ENCODE measurements at regions not wholly inside any gene's neighbourhood (a gene's known extent, or its start where the extent isn't known, plus 50 kb on each side); places are given as distances from the start of the nearest gene placed in this dataset.

DNA sequence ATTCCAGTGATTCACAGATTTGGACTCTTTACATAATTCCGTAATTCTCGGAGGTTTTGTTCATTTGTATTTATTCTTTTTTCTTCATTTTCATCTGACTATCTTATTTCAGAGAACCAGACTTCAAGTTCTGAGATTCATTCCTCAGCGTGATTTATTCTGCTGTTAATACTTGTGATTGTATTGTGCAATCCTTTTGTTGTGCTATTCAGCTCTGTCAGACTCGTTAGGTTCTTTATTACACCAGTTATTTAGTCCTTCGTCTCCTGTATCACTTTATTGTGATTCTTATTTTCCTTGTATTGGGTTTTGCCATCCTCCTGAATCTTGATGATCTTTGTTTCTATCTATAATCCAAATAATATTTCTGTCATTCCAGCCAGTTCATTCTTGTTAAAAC, 529.3 kb upstream of the LRRTM4 start:
- no peak overlapping the region for H3K27ac Mint-ChIP-seq (ENCODE audit: unreplicated experiment)
- H3K4me3 Mint-ChIP-seq (ENCODE audit: unreplicated experiment), result no peak overlapping the region
- DNase-seq (ENCODE audit: low spot score), result no peak
- H3K27me3 Mint-ChIP-seq (ENCODE audit: unreplicated experiment), result no peaks in the 10 kb centered on the region
- no peaks in the 10 kb centered on the region for H3K4me1 Mint-ChIP-seq (ENCODE audit: unreplicated experiment)
- H3K9me3 Mint-ChIP-seq (ENCODE audit: unreplicated experiment), result peaks cover 9% of the 10 kb centered on the region
- TF ChIP-seq, protein P1, sequence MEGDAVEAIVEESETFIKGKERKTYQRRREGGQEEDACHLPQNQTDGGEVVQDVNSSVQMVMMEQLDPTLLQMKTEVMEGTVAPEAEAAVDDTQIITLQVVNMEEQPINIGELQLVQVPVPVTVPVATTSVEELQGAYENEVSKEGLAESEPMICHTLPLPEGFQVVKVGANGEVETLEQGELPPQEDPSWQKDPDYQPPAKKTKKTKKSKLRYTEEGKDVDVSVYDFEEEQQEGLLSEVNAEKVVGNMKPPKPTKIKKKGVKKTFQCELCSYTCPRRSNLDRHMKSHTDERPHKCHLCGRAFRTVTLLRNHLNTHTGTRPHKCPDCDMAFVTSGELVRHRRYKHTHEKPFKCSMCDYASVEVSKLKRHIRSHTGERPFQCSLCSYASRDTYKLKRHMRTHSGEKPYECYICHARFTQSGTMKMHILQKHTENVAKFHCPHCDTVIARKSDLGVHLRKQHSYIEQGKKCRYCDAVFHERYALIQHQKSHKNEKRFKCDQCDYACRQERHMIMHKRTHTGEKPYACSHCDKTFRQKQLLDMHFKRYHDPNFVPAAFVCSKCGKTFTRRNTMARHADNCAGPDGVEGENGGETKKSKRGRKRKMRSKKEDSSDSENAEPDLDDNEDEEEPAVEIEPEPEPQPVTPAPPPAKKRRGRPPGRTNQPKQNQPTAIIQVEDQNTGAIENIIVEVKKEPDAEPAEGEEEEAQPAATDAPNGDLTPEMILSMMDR (IDR thresholded peaks at IDR 0.05; ENCODE audit: unreplicated experiment), result no peak
- H3K36me3 Mint-ChIP-seq (ENCODE audit: low read depth, unreplicated experiment), result peaks cover 6% of the 10 kb centered on the region

DNA sequence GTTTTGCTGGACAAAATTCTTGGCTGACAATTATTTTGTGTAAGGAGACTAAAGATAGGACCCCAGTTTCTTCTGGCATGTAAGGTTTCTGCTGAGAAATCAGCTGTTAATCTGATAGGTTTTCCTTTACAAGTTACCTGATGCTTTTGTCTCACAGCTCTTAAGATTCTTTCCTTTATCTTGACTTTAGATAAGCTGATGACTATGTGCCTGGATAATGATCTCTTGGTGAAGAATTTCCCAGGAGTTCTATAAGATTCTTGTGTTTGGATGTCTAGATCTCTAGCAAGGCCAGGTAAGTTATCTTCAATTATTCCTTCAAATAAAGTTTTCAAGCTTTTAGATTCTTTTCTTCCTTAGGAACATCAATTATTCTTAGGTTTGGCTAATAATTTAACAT, 534.8 kb upstream of the LRRTM4 start:
- Mint-ChIP-seq H3K9me3 (ENCODE audit: unreplicated experiment) (no peaks in the 10 kb centered on the region), H3K27ac (ENCODE audit: unreplicated experiment) (no peak overlapping the region)
- no peak for DNase-seq (ENCODE audit: low spot score)

DNA sequence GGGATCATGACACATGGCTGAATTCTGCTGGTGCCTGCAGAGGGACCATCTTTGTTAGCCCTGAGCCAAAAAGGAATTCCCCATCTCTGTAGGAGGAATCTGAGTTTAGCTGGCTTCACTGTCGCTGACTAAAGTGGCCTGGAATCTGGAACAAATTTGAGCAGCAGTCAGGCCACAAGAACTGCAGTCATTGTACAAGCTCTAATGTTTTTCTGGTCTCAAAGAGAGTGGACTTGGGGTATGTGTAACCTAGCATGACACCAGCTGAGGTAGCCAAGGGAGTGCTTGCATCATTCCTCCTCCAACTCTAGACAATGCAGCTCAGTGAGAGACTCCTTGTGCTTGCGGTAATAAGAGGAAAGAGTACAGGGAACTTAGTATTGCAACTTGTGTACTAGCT, 539.1 kb upstream of the LRRTM4 start:
- H3K4me3 Mint-ChIP-seq (ENCODE audit: unreplicated experiment), result no peak overlapping the region
- TF ChIP-seq, protein P1 (IDR thresholded peaks at IDR 0.05; ENCODE audit: unreplicated experiment), result no peak
- H3K9me3 Mint-ChIP-seq (ENCODE audit: unreplicated experiment), result no peaks in the 10 kb centered on the region
- H3K27me3 Mint-ChIP-seq (ENCODE audit: unreplicated experiment), result no peaks in the 10 kb centered on the region
- H3K27ac Mint-ChIP-seq (ENCODE audit: unreplicated experiment), result no peak overlapping the region
- H3K4me1 Mint-ChIP-seq (ENCODE audit: unreplicated experiment), result no peaks in the 10 kb centered on the region
- no peaks in the 10 kb centered on the region for H3K36me3 Mint-ChIP-seq (ENCODE audit: low read depth, unreplicated experiment)
- DNase-seq (ENCODE audit: low spot score), result no peak

More for the DNA sequence above, 534.8 kb upstream of the LRRTM4 start:
- Mint-ChIP-seq H3K4me3 (ENCODE audit: unreplicated experiment) (no peak overlapping the region), H3K4me1 (ENCODE audit: unreplicated experiment) (no peaks in the 10 kb centered on the region), H3K27me3 (ENCODE audit: unreplicated experiment) (no peaks in the 10 kb centered on the region), H3K36me3 (ENCODE audit: low read depth, unreplicated experiment) (no peaks in the 10 kb centered on the region)
- TF ChIP-seq, protein P1 (IDR thresholded peaks at IDR 0.05; ENCODE audit: unreplicated experiment), result no peak

DNA sequence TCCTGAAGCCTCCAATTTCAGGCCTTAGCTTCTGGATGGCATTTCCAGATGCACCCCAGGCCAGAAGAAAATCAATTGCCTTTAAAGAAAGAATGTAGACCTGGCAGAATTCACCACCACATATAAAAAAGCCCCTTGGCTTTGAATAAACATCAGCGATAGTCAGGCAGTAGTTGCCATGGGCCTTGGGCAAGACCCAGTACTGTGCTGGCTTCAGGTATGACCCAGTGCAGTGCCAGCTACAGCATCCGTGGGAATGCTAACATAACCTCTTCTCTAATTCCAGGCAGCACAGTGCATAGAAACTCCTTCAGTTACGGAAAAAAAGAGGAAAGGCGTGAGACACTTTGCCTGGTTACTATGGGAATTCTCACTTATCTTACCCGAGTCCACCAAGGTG, 539.6 kb upstream of the LRRTM4 start:
- Mint-ChIP-seq H3K4me3 (ENCODE audit: unreplicated experiment) (no peak overlapping the region), H3K27ac (ENCODE audit: unreplicated experiment) (no peak overlapping the region), H3K27me3 (ENCODE audit: unreplicated experiment) (no peaks in the 10 kb centered on the region), H3K9me3 (ENCODE audit: unreplicated experiment) (no peaks in the 10 kb centered on the region), H3K36me3 (ENCODE audit: low read depth, unreplicated experiment) (no peaks in the 10 kb centered on the region), H3K4me1 (ENCODE audit: unreplicated experiment) (no peaks in the 10 kb centered on the region)
- TF ChIP-seq, protein P1 (IDR thresholded peaks at IDR 0.05; ENCODE audit: unreplicated experiment), result no peak
- DNase-seq (ENCODE audit: low spot score), result no peak

DNA sequence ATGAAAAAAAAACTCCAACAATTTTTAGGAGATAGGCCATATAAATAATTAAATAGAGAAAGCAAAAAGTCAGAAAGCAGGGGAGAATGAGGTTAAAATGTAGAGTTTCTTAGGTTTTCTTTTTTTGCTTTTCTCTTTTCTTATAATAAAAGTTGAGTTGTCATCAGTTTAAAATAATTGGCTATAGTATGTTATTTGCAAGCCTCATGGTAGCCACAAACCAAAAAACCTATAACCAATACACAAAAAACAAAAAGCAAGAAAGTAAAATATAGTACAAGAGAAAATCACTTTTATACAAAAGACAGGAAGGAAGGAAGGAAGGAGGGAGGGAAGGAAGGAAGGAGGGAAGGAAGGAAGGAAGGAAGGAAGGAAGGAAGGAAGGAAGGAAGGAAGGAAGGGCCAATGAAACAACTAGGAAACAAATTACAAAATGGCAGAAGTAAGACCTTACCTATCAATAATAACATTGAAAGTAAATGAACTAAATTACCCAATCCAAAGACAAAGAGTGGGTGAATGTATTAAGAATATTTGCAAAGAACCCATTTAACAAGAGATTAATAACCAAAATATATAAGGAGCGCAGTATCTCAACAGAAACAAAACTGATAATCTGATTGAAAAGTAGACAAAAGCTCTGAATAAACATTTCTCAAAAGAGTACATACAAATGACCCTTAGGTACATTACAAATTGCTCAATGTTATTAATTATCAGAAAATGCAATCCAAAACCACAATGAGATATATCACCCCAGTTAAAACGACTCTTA, 541.3 kb upstream of the LRRTM4 start:
- no peaks in the 10 kb centered on the region for H3K9me3 Mint-ChIP-seq (ENCODE audit: unreplicated experiment)
- no peaks in the 10 kb centered on the region for H3K27me3 Mint-ChIP-seq (ENCODE audit: unreplicated experiment)
- no peak overlapping the region for H3K27ac Mint-ChIP-seq (ENCODE audit: unreplicated experiment)
- H3K4me1 Mint-ChIP-seq (ENCODE audit: unreplicated experiment), result no peaks in the 10 kb centered on the region
- no peaks in the 10 kb centered on the region for H3K36me3 Mint-ChIP-seq (ENCODE audit: low read depth, unreplicated experiment)
- H3K4me3 Mint-ChIP-seq (ENCODE audit: unreplicated experiment), result no peak overlapping the region
- TF ChIP-seq, protein P1 (IDR thresholded peaks at IDR 0.05; ENCODE audit: unreplicated experiment), result no peak
- DNase-seq (ENCODE audit: low spot score), result no peak

All from endothelial cell (in vitro differentiated cells).